ENCODE measurements at regions not wholly inside any gene's neighbourhood (a gene's known extent, or its start where the extent isn't known, plus 50 kb on each side); places are given as distances from the start of the nearest gene placed in this dataset.

GRCh38 chr18:44502790-44503189 is 177.9 kb upstream of the SETBP1 start:
- H3K27ac ChIP-seq = no peak overlapping the region
- H3K4me3 ChIP-seq = no peak overlapping the region
- H3K9me3 ChIP-seq = no peaks in the 10 kb centered on the region
- H3K27me3 ChIP-seq = no peaks in the 10 kb centered on the region
- no peaks in the 10 kb centered on the region for H3K36me3 ChIP-seq
- TF ChIP-seq CTCF (IDR thresholded peaks at IDR 0.05) (no peak), POLR2A (IDR thresholded peaks at IDR 0.05) (no peak), POLR2AphosphoS5 (IDR thresholded peaks at IDR 0.05) (no peak), EP300 (IDR thresholded peaks at IDR 0.05) (no peak)
- no peak for DNase-seq (ENCODE audit: low spot score in 2 of 2)
- no peaks in the 10 kb centered on the region for H3K4me1 ChIP-seq

GRCh38 chr18:44503854-44504253 is 176.8 kb upstream of the SETBP1 start:
- Histone ChIP-seq H3K27me3 (no peaks in the 10 kb centered on the region), H3K36me3 (no peaks in the 10 kb centered on the region), H3K4me1 (no peaks in the 10 kb centered on the region), H3K27ac (no peak overlapping the region), H3K4me3 (no peak overlapping the region), H3K9me3 (no peaks in the 10 kb centered on the region)
- TF ChIP-seq POLR2AphosphoS5 (IDR thresholded peaks at IDR 0.05) (no peak), EP300 (IDR thresholded peaks at IDR 0.05) (no peak), CTCF (IDR thresholded peaks at IDR 0.05) (no peak), POLR2A (IDR thresholded peaks at IDR 0.05) (no peak)
- WGBS = 62% methylated on average over 1 of the region's 1 CpG
- DNase-seq (ENCODE audit: low spot score in 2 of 2) = no peak

GRCh38 chr18:44507729-44508325 is 172.9 kb upstream of the SETBP1 start:
- TF ChIP-seq CTCF (IDR thresholded peaks at IDR 0.05) (no peak), POLR2A (IDR thresholded peaks at IDR 0.05) (no peak), POLR2AphosphoS5 (IDR thresholded peaks at IDR 0.05) (no peak), EP300 (IDR thresholded peaks at IDR 0.05) (no peak)
- 75% methylated on average over 6 of the region's 6 CpGs for WGBS
- Histone ChIP-seq H3K4me3 (no peak overlapping the region), H3K27me3 (no peaks in the 10 kb centered on the region), H3K4me1 (no peaks in the 10 kb centered on the region), H3K27ac (no peak overlapping the region), H3K36me3 (no peaks in the 10 kb centered on the region), H3K9me3 (no peaks in the 10 kb centered on the region)
- DNase-seq (ENCODE audit: low spot score in 2 of 2) = no peak

- Histone ChIP-seq H3K27ac (no peak overlapping the region), H3K9me3 (no peaks in the 10 kb centered on the region), H3K36me3 (no peaks in the 10 kb centered on the region), H3K4me3 (no peak overlapping the region), H3K4me1 (no peaks in the 10 kb centered on the region), H3K27me3 (no peaks in the 10 kb centered on the region)
- no peak for TF ChIP-seq POLR2A (IDR thresholded peaks at IDR 0.05)
- TF ChIP-seq EP300 (IDR thresholded peaks at IDR 0.05) = no peak
- TF ChIP-seq POLR2AphosphoS5 (IDR thresholded peaks at IDR 0.05) = no peak
- no peak for TF ChIP-seq CTCF (IDR thresholded peaks at IDR 0.05)
- no peak for DNase-seq (ENCODE audit: low spot score in 2 of 2)
- WGBS = 91% methylated on average over 3 of the region's 3 CpGs
Observed at GRCh38 chr18:44508474-44508873, 172.2 kb upstream of the SETBP1 start.

GRCh38 chr18:44509048-44509447 is 171.6 kb upstream of the SETBP1 start:
- WGBS = 87% methylated on average over 2 of the region's 2 CpGs
- H3K27me3 ChIP-seq = no peaks in the 10 kb centered on the region
- no peak overlapping the region for H3K27ac ChIP-seq
- no peaks in the 10 kb centered on the region for H3K4me1 ChIP-seq
- H3K4me3 ChIP-seq = no peak overlapping the region
- no peaks in the 10 kb centered on the region for H3K36me3 ChIP-seq
- H3K9me3 ChIP-seq = no peaks in the 10 kb centered on the region
- no peak for TF ChIP-seq EP300 (IDR thresholded peaks at IDR 0.05)
- no peak for TF ChIP-seq POLR2A (IDR thresholded peaks at IDR 0.05)
- DNase-seq (ENCODE audit: low spot score in 2 of 2) = no peak

- H3K27me3 ChIP-seq = no peaks in the 10 kb centered on the region
- H3K36me3 ChIP-seq = no peaks in the 10 kb centered on the region
- H3K4me1 ChIP-seq = no peaks in the 10 kb centered on the region
- 38% methylated on average over 6 of the region's 6 CpGs for WGBS
- DNase-seq (ENCODE audit: low spot score in 2 of 2) = no peak
- H3K9me3 ChIP-seq = no peaks in the 10 kb centered on the region
- TF ChIP-seq CTCF (IDR thresholded peaks at IDR 0.05) = no peak
- H3K27ac ChIP-seq = no peak overlapping the region
- no peak overlapping the region for H3K4me3 ChIP-seq
Observed at GRCh38 chr18:44510390-44510789, 170.3 kb upstream of the SETBP1 start.

All from suprapubic skin (tissue), 4 donors.